Gastrocnemius medialis (tissue), 4 donors: ENCODE measurements at regions not wholly inside any gene's neighbourhood (a gene's known extent, or its start where the extent isn't known, plus 50 kb on each side); places are given as distances from the start of the nearest gene placed in this dataset.

Experiments used
- CTCF ChIP-seq, 5 experiments: fragments of 450-650 bp in 3 of 5; fragments of 200-600 bp in 2 of 5; sonication (generic) in 2 of 5; IDR thresholded peaks in 4 of 5; conservative IDR thresholded peaks in 1 of 5; 1 replicate in 4 of 5; 2 replicates in 1 of 5; pipeline ENCODE4 v1.5.1; 2016 to 2019; ENCODE audit warnings: antibody characterized with exemption in 5 of 5, mild to moderate bottlenecking in 3 of 5, moderate library complexity in 3 of 5
- POLR2A ChIP-seq, 2 donors: fragments of 450-650 bp; IDR thresholded peaks; one replicate each; pipeline ENCODE4 v1.6.1; 2017; ENCODE audit warnings: antibody characterized with exemption in 2 of 2, mild to moderate bottlenecking in 2 of 2, moderate library complexity in 2 of 2

GRCh38 chr4:144284026-144284425, 143.5 kb upstream of the GYPA start:
- TF ChIP-seq CTCF (IDR thresholded peaks at IDR 0.05 in 4 of 5, conservative IDR thresholded peaks at IDR 0.05 in 1 of 5), result no peak
- no peak for TF ChIP-seq POLR2A (IDR thresholded peaks at IDR 0.05)
